Thyroid gland (tissue), 4 donors: ENCODE measurements at regions not wholly inside any gene's neighbourhood (a gene's known extent, or its start where the extent isn't known, plus 50 kb on each side); places are given as distances from the start of the nearest gene placed in this dataset.

ENCODE experiments used
- CTCF ChIP-seq, 6 experiments: fragments of 200-600 bp in 3 of 6; fragments of 450-650 bp in 3 of 6; sonication (generic) in 3 of 6; IDR thresholded peaks; one replicate each; pipeline ENCODE4 v1.5.1; 2016 to 2019; ENCODE audit warnings: antibody characterized with exemption in 6 of 6, mild to moderate bottlenecking in 2 of 6, inconsistent platforms in 1 of 6, moderate library complexity in 1 of 6
- POLR2A ChIP-seq, 2 donors: fragments of 450-650 bp; IDR thresholded peaks; one replicate each; pipeline ENCODE4 v1.6.1; 2017; ENCODE audit warnings: antibody characterized with exemption in 2 of 2, mild to moderate bottlenecking in 2 of 2, moderate library complexity in 1 of 2

GRCh38 chr13:96898212-96898611, 96.1 kb downstream of the OXGR1 start:
- TF ChIP-seq CTCF (IDR thresholded peaks at IDR 0.05) = no peak
- no peak for TF ChIP-seq POLR2A (IDR thresholded peaks at IDR 0.05)
